Psoas muscle (tissue), 7 donors: ENCODE measurements at regions not wholly inside any gene's neighbourhood (a gene's known extent, or its start where the extent isn't known, plus 50 kb on each side); places are given as distances from the start of the nearest gene placed in this dataset.
"Not testable (repeated sequence)": the region's sequence is repeated elsewhere in the genome, so short reads cannot be mapped to it uniquely, and the experiment has no call there.

Experiments used
- ATAC-seq, 4 donors: fragments of 200-7000 bp; cut with Tn5 transposase; one replicate each; pipeline ENCODE4 v1.9.1; 2020; ENCODE audit warnings: moderate library complexity in 3 of 4, mild to moderate bottlenecking in 2 of 4
- DNase-seq, 2 donors: peaks; one replicate each; pipeline ENCODE4 v3.0.0-alpha.2; 2020
- H3K27ac ChIP-seq: fragments of 200-600 bp; one replicate; pipeline ENCODE4 v1.8.0; 2022
- H3K27me3 ChIP-seq, 3 donors: fragments of 200-600 bp in 1 of 3; one replicate each; pipeline versions ENCODE4 v1.6.1 to v1.8.0; 2013 to 2022; ENCODE audit warnings: low read length in 2 of 3, mild to moderate bottlenecking in 2 of 3, moderate library complexity in 1 of 3; ENCODE audit not compliant: insufficient read depth in 3 of 3
- H3K36me3 ChIP-seq, 2 donors: fragments of 200-600 bp in 1 of 2; one replicate each; pipeline versions ENCODE4 v1.6.1 to v1.8.0; 2013 to 2022; ENCODE audit warnings: low read depth in 1 of 2, mild to moderate bottlenecking in 1 of 2, moderate library complexity in 1 of 2; ENCODE audit not compliant: insufficient read depth in 1 of 2
- H3K4me1 ChIP-seq: fragments of 200-600 bp; one replicate; pipeline ENCODE4 v1.8.0; 2022
- H3K4me3 ChIP-seq: fragments of 200-600 bp; one replicate; pipeline ENCODE4 v1.8.0; 2022; ENCODE audit warnings: mild to moderate bottlenecking
- H3K9me3 ChIP-seq: fragments of 200-600 bp; one replicate; pipeline ENCODE4 v1.8.0; 2022
- WGBS, 3 donors: extraction: QIAGEN DNeasy Blood & Tissue Kit; methylation state at CpG; one replicate each; pipeline versions ENCODE4 v1.1.6 to v1.1.7; 2013; 5-methylcytosine and 5-hydroxymethylcytosine counted together
- intact Hi-C, 2 donors: fragments of 100-400 bp; cut with DNase I; formaldehyde crosslinking; loops; one replicate each; pipeline versions ENCODE4 v1.11.0 to v1.14.2; 2022
- donor health status: healthy with polysubstance abuse.
- donor health status: DM: no; HTN: no; CAD: no; lungs with moderate emphysema.
- donor health status: Bipolar disorder and iron deficiency.
- donor health status: healthy.
- donor health status: DM: yes; HTN: yes; CAD: no.
- donor health status: DM: no; HTN: no; CAD: no.
- donor health status: DM: yes; HTN: yes; CAD: no.

DNA sequence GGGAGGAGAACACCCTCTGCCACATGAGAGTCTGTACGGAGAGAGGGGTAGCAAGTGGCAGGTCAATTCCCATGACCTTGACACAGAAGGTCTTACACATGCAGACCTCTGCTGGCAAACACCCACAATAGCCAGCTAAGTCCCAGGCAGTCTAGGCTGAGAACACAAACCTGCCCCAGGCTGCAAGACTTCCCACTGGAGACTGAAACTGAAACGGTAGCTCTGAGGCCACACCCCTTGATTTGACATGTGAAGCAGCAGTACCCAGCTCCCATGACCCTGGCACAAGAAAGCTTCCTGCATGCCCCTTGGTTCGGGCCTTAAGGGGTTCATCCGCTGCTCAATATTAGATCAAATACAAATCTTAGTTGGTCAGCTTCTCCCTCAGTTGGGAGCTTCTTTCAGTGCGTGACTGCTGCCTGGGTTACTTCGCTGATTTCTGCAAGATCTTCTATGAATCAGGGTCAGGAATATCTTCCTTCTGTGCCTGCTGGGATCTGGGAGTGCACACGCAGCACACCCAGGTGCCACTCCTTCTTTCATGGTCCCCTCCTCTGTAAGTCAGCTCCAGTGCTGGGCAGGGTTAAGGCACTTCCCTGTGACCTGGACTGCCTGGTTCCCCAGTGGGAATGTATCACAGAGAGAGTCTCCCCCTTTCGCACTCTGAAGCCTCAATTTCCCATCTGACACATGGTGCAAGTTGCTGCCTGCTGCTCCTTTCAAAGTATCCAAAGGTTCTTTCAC is 187.2 kb upstream of the NPAP1 start:
- H3K27me3 ChIP-seq, H3K36me3 ChIP-seq, intact Hi-C loops, H3K9me3 ChIP-seq, H3K4me3 ChIP-seq, ATAC-seq, DNase-seq, H3K27ac ChIP-seq, H3K4me1 ChIP-seq: not testable (repeated sequence)
- WGBS, 3 donors, result 64 to 72% (median 69%) methylated on average over 7 to 8 of the region's 8 CpGs

DNA sequence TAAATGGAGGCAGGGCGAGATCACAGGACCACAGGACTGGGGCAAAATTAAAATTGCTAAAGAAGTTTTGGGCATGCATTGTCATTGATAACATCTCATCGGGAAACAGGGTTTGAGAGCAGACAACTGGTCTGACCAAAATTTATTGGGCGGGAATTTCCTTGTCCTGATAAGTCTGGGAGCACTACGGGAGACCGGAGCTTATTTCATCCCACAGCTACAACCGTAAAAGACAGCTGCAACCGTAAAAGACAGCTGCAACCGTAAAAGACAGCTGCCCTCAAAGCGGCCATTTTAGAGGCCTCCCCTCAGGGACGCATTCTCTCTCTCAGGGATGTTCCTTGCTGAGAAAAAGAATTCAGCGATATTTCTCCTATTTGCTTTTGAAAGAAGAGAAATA is 170.4 kb upstream of the NPAP1 start:
- DNase-seq, H3K4me1 ChIP-seq, intact Hi-C loops, ATAC-seq, H3K4me3 ChIP-seq, H3K36me3 ChIP-seq, H3K9me3 ChIP-seq, H3K27ac ChIP-seq, H3K27me3 ChIP-seq: not testable (repeated sequence)
- 53 to 65% (median 57%) methylated on average over 10 to 11 of the region's 11 CpGs for WGBS, 3 donors

DNA sequence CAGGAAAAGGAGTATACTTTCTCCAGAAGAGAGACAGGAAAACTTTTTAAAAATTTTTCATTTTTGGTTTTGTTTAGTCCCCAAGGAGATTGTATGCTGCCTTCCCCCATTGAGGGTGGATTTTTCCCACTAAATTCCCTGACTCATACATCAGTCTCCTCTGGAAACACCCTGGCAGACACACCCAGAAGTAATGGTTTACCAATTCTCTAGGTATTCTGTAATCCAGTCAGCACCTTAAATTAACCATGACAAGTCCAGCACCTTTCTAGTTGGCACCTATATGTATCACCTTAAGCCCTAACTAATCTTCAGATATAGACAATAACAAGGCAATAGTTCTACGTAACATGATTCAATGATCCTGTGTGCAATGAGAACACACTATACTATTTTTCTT is 165.9 kb upstream of the NPAP1 start:
- H3K36me3 ChIP-seq, H3K27ac ChIP-seq, ATAC-seq, H3K4me1 ChIP-seq, H3K27me3 ChIP-seq, intact Hi-C loops, H3K4me3 ChIP-seq, H3K9me3 ChIP-seq, DNase-seq: not testable (repeated sequence)
- WGBS, 3 donors, result 88 to 93% (median 89%) methylated on average over 1 of the region's 1 CpG

DNA sequence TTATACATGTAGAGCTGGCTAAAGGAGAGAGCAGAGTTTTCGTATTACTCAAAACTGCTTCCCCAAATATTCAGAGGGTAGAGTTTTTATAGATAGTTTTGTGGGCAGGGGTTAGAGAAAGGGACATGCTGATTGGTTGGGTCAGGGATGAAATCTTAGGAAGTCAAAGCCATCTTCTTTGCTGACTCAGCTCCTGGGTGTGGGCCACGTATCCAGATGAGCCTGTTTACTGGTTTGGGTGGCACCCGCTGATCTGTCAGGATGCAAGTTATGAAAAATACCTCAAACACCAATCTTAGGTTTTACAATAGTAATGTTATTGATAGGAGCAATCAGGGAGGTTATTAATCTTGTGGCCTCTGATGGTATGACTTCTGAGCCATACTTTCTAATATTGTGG is 164.0 kb upstream of the NPAP1 start:
- intact Hi-C loops, H3K4me1 ChIP-seq, H3K36me3 ChIP-seq, DNase-seq, H3K27ac ChIP-seq, H3K9me3 ChIP-seq, H3K27me3 ChIP-seq, ATAC-seq, H3K4me3 ChIP-seq: not testable (repeated sequence)
- WGBS, 3 donors, result 57 to 85% (median 73%) methylated on average over 3 of the region's 3 CpGs

DNA sequence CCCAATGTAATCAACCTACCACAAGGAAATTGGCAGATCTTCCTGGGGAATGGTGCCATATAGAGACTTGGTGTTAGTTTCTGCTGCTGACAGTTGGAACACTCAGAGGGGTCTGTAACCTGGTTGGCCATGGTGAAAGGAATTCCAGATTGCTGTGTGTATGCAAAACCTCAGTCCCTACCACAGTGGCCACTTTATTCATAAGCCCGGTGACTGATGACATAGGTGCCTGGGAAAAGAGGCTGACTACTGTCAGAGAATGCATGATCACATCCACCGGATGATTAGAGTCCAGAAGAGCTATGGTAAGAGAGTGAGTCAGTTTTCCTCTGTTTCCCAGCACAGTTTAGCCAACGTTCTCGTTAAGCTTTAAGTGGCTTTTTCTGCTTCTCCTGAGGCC is 156.8 kb upstream of the NPAP1 start:
- not testable (repeated sequence) for ATAC-seq

DNA sequence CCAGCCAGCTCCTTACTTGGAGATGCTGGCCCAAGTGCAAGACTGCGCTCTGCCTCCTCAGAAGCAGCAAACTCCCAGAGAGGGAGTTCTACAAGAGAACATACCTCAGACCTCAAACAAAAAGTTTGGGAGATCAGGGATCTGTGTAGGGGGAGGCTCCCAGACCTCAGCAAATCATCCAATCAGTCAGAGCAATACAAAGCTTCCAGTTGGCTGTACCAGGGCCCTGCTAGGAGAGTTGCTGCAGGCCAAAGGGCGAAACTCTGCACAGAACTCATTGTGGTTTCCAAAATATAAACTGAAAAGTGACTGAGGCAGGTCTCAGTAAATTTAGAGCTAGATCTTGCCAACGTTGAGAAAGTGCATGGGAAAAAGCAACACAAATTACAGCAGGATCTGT is 144.3 kb upstream of the NPAP1 start:
- H3K4me1 ChIP-seq, H3K27me3 ChIP-seq, H3K4me3 ChIP-seq, intact Hi-C loops, H3K9me3 ChIP-seq, H3K36me3 ChIP-seq, DNase-seq, H3K27ac ChIP-seq, ATAC-seq: not testable (repeated sequence)
- WGBS, 3 donors, result 32 to 46% (median 39%) methylated on average over 3 of the region's 3 CpGs

More for the DNA sequence above, 156.8 kb upstream of the NPAP1 start:
- H3K27me3 ChIP-seq, DNase-seq, H3K4me3 ChIP-seq, intact Hi-C loops, H3K36me3 ChIP-seq, H3K9me3 ChIP-seq, H3K27ac ChIP-seq, H3K4me1 ChIP-seq: not testable (repeated sequence)
- 81 to 87% (median 81%) methylated on average over 3 to 4 of the region's 4 CpGs for WGBS, 3 donors

DNA sequence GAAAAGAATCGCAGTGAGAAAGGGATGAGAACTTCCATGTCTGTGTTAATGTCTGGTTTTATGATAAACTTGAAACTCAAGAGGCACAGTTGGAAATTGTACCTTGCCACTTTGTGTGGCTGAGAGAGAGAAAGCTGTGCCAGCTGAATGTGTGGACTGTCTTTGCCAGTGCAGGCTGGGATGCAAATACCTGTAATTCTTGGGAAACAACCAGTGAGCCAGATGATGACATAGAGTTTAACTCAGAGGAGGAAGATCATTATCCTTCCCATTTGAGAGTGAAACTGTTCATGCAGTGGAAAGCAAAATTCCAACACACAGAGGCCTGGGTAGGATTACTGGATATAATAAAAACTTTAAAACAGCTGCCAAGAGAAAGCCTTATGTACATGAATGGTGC is 141.5 kb upstream of the NPAP1 start:
- intact Hi-C loops, H3K4me3 ChIP-seq, H3K27ac ChIP-seq, ATAC-seq, H3K36me3 ChIP-seq, DNase-seq, H3K4me1 ChIP-seq, H3K9me3 ChIP-seq, H3K27me3 ChIP-seq: not testable (repeated sequence)
- WGBS, 3 donors, result 71 to 89% (median 84%) methylated on average over 1 of the region's 1 CpG

DNA sequence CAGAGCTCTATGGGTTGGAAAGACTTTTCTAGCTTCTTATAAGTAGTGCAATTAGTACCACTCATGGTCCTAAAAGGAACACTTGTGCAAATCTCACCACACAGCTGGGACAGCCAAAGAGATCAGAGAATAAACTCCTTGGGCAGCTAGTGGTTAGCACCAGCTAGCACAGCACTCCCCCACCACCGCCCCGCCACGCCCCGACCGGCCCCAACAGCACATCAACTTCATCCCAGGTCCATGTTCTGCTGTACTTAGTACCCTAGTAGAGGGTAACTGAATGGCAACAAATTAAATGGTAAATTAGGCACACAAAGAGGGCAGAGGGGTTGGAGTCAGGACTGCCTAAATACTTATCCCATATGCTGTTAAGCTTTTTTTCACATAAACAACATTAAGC is 118.3 kb upstream of the NPAP1 start:
- H3K9me3 ChIP-seq, DNase-seq, intact Hi-C loops, H3K36me3 ChIP-seq, H3K4me3 ChIP-seq, H3K27me3 ChIP-seq, ATAC-seq, H3K27ac ChIP-seq, H3K4me1 ChIP-seq: not testable (repeated sequence)
- 71 to 81% (median 79%) methylated on average over 5 of the region's 5 CpGs for WGBS, 3 donors
